HUES64 (cell line): ENCODE measurements at regions not wholly inside any gene's neighbourhood (a gene's known extent, or its start where the extent isn't known, plus 50 kb on each side); places are given as distances from the start of the nearest gene placed in this dataset.

ENCODE experiments used
- H3K27ac ChIP-seq: 2 replicates; pipeline ENCODE4 v1.7.0; 2013; ENCODE audit warnings: low read depth, low read length, inconsistent platforms
- H3K27me3 ChIP-seq: 2 replicates; pipeline ENCODE4 v1.6.1; 2013; ENCODE audit warnings: mild to moderate bottlenecking, low read length; ENCODE audit not compliant: insufficient read depth
- H3K36me3 ChIP-seq: 2 replicates; pipeline ENCODE4 v1.6.1; 2013; ENCODE audit warnings: mild to moderate bottlenecking, low read length; ENCODE audit not compliant: insufficient read depth
- H3K4me1 ChIP-seq: 2 replicates; pipeline ENCODE4 v1.6.1; 2013; ENCODE audit warnings: mild to moderate bottlenecking, low read length, moderate library complexity; ENCODE audit not compliant: insufficient read depth
- H3K4me3 ChIP-seq: 2 replicates; pipeline ENCODE4 v1.5.1; 2013; ENCODE audit warnings: mild to moderate bottlenecking, low read length, moderate library complexity
- H3K9ac ChIP-seq: 2 replicates; pipeline ENCODE4 v1.6.1; 2013; ENCODE audit warnings: mild to moderate bottlenecking, low read depth, low read length
- H3K9me3 ChIP-seq: 2 replicates; pipeline ENCODE4 v1.6.1; 2013; ENCODE audit warnings: low read depth, low read length; ENCODE audit not compliant: insufficient read depth
- WGBS: fragments of 150-250, 120-280 bp; methylation state at CpG from one replicate; pipeline ENCODE4 v1.1.7; 2013; ENCODE audit warnings: missing lambda C conversion rate; 5-methylcytosine and 5-hydroxymethylcytosine counted together

DNA sequence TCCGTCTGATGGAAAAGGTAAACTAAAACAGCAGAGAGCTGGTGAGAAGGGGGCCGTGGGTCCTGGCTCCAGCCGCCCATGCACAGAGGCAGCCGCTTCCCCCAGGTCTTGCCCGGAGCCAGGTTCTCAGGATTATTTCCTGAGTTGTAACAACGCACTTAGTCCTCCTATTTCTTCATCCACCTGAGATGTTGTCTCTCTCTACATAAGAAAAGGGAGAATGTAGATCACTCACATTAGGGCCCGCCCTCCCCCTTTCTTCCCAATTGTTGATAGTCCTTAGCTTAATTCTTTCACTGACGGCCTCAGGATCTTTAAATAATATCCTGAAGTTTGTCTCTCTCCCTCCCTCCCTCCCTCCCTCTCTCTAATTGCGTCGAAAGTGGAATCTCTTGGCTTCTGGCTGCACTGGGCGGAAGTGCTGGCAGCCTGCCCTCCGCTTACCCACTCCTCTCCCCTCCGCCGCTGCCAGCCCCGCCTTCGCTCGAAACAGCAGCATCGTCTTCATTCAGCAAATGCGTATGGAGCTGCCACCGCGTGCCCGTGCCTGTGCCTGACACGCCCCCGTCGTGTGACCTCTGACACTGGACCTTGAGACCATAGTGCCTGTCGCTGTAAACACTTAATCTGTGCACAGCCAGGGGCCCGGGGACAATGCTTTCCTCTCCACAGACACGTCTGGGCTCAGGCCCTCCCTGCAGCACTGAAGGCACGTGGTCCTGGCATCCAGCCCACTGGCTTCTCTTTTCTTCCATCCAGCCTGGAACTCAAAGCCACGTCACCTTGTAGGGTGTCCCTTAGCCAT is 174.5 kb upstream of the PPP2R2D start:
- no peak overlapping the region for H3K27ac ChIP-seq
- peaks cover 10% of the 10 kb centered on the region; the same call in 1 of the 2 replicates for H3K27me3 ChIP-seq
- no peaks in the 10 kb centered on the region for H3K36me3 ChIP-seq
- no peak overlapping the region for H3K4me3 ChIP-seq
- H3K9ac ChIP-seq: no peak overlapping the region
- no peaks in the 10 kb centered on the region for H3K9me3 ChIP-seq
- H3K4me1 ChIP-seq: peaks cover 5% of the 10 kb centered on the region; the same call in 1 of the 2 replicates
- WGBS: 22% methylated on average over 30 of the region's 30 CpGs

DNA sequence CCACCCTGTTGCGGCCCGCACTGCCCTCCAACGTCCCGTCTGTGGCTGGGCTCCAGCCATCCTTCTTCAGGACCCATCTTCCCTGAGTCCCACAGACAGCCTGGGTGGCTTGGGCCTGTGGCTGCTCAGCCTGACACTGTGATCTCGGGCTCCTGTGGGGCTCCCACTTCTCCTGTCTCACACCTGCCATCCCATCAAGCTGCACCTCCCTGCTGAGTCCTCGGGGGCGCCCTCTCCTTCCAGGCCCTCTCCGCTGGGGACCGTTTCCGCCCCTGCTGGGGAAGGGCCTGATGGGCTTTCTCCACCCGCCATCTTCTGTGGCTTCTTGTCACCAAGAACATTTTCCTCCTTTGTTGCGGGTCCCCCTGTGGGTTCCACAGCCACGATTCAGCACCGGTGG is 173.8 kb upstream of the PPP2R2D start:
- no peak overlapping the region for H3K4me3 ChIP-seq
- peaks cover 10% of the 10 kb centered on the region; the same call in 1 of the 2 replicates for H3K27me3 ChIP-seq
- no peaks in the 10 kb centered on the region for H3K36me3 ChIP-seq
- no peak overlapping the region for H3K27ac ChIP-seq
- H3K4me1 ChIP-seq: peaks cover 5% of the 10 kb centered on the region; the same call in 1 of the 2 replicates
- H3K9ac ChIP-seq: no peak overlapping the region
- H3K9me3 ChIP-seq: no peaks in the 10 kb centered on the region
- whole genome bisulfite sequencing: 82% methylated on average over 14 of the region's 14 CpGs

DNA sequence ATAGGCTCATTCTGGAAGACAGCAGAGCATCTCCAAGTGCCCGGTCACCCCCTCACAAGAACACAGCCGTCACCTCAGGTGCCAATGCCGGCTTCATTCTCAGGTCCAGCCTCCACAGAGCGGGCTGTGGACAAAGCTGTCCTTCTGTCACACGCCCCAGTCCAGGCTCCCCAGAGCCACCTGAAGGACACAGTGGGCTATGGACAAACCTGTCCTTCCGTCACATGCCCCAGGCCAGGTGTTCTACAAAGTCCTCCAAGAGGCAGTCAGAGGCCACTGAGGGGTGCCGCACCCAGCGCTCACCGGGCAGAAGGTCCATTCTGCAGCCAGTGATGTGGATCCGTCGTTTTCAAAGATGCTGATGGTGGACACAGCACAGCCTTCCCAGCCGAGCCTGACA is 173.2 kb upstream of the PPP2R2D start:
- WGBS: 94% methylated on average over 12 of the region's 12 CpGs

DNA sequence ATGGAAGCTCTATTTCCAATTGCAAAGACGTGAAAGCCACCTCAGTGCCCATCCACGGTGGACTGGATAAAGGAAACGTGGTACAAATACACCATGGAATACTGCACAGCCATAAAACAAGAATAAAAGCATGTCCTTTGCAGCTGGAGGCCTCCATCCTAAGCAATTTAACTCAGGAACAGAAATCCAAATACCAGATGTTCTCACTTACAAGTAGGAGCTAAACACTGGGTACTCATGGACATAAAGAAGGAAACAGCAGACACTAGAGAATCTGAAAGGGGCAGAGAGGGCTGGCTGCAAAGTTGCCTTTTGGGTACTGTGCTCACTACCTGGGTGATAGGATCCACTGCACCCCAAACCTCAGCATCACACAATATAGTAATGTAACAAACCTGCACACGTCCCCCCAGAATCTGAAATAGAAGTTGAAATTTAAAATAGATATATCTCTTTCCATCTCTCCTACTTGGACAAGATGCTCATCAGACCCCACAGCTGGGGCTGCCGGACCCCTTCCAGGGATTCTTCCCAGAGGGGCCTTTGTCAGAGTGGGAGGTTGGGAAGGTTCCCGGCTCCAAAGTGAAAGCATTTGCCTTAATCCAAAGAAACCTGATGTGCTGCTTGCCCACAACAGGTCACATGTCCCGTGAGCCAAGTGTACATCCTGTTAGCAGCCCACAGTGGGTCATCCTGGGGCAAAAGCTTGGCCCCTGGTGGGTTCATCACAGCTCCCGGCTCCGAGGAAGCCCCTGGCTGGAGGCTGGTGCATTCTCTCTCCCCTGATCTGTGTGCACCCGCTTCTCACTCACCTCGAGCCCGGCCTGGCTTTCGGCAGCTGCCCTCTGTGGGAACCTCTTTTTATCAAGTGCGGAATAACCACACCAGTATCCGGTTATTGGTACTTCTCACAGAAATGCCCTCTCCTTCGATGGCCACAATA is 172.3 kb upstream of the PPP2R2D start:
- H3K36me3 ChIP-seq: no peaks in the 10 kb centered on the region
- H3K9me3 ChIP-seq: no peaks in the 10 kb centered on the region
- 89% methylated on average over 15 of the region's 16 CpGs for WGBS
- H3K4me1 ChIP-seq: peaks cover 5% of the 10 kb centered on the region; the same call in 1 of the 2 replicates
- no peak overlapping the region for H3K27ac ChIP-seq
- H3K4me3 ChIP-seq: no peak overlapping the region
- peaks cover 10% of the 10 kb centered on the region; the same call in 1 of the 2 replicates for H3K27me3 ChIP-seq
- H3K9ac ChIP-seq: no peak overlapping the region

More for the DNA sequence above, 173.2 kb upstream of the PPP2R2D start:
- Histone ChIP-seq H3K36me3 (no peaks in the 10 kb centered on the region), H3K27me3 (peaks cover 10% of the 10 kb centered on the region; the same call in 1 of the 2 replicates), H3K4me1 (peaks cover 5% of the 10 kb centered on the region; the same call in 1 of the 2 replicates), H3K27ac (no peak overlapping the region), H3K9ac (no peak overlapping the region), H3K9me3 (no peaks in the 10 kb centered on the region), H3K4me3 (no peak overlapping the region)

DNA sequence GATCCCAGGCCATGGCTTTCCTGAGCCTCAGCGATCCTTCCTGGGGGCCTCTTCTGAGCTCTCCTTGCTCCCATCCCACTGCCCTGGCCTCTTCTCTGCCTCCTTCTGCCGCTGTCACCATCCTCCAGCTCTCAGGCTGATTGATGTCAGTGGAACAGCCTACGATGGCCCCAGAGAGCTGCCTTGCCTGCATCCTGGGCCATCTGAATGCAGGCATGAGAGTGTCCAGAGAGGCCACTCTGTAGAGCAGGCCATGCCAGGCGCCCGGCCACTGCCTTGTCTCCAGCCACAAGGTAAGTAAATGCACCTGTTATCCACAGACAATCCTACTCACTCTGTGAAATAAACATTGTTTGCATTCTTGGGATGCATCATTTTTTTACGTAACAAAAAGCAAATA is 171.4 kb upstream of the PPP2R2D start:
- H3K36me3 ChIP-seq: no peaks in the 10 kb centered on the region
- peaks cover 5% of the 10 kb centered on the region; the same call in 1 of the 2 replicates for H3K4me1 ChIP-seq
- WGBS: 89% methylated on average over 6 of the region's 6 CpGs
- H3K9me3 ChIP-seq: no peaks in the 10 kb centered on the region
- no peak overlapping the region for H3K9ac ChIP-seq
- no peak overlapping the region for H3K27ac ChIP-seq
- peaks cover 10% of the 10 kb centered on the region; the same call in 1 of the 2 replicates for H3K27me3 ChIP-seq
- H3K4me3 ChIP-seq: no peak overlapping the region

DNA sequence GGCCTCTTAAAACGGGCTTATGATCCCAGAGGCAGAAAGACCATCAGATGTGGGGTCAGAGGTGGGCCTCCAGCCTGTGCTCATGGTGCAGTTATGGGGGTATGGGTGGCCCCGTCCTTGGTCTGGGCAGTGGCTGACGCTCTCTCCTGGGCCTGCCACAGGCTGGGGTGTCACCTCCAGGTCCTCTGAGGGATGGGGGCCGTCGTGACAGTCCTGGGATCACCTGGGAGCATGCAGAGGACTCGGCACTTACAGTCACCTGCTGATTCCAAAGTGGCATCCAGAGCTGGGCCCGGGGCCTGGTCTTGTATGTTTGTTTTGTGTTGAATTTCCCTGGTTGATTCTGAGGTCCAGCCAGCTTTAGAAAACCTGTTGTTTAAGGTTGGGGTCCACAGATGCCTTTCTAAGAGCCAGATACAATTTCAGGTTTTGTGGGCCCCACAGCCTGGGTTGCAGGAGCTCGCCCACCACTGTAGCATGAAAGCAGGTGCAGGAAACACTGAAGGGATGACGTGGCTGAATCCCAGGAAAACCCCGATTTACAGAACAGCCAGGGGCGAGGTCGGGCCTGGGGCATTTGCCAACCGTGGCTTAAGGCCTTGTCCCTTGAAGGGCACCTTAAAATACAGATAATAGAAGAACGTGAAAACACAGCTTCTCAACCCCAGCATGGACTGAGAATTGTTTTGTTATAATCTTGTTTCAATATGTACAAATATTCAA is 170.7 kb upstream of the PPP2R2D start:
- H3K4me1 ChIP-seq: peaks cover 5% of the 10 kb centered on the region; the same call in 1 of the 2 replicates
- H3K27ac ChIP-seq: no peak overlapping the region
- H3K9me3 ChIP-seq: no peaks in the 10 kb centered on the region
- no peak overlapping the region for H3K9ac ChIP-seq
- H3K27me3 ChIP-seq: peaks cover 10% of the 10 kb centered on the region; the same call in 1 of the 2 replicates
- no peaks in the 10 kb centered on the region for H3K36me3 ChIP-seq
- no peak overlapping the region for H3K4me3 ChIP-seq
- 90% methylated on average over 14 of the region's 14 CpGs for WGBS

DNA sequence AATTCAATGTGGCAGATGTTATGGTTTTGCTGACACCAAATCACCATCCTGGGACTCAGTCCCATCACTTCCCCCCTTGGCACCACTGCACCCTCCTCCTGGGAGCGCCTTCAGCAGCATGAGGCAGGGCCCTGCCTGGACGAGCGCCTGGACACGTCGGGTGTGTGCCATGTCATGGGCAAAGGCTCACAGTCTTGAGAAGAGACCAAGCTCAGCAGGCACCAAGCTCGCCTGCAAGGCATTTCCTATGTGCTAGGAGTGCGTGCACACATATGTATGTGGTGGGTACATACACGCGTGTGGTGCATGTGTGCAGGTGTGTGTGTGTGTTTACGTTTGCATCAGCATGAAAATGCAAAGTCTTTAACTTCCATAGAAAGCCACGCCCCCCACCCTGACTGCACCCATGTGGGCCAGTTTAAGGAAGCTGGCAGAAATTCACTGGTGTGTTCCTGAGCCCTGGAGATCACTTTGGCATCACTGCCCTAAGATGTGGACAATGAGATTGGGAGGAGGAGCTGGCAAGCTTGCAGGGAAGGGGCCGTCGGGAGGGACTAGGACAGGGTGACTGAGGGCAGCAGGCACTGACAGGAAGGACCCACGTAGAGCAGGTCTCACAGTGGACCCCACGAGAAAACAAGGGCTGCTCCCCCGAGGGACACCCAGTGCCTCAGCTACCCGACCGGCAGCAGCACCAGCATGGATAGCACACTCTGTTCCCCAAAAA is 169.9 kb upstream of the PPP2R2D start:
- Histone ChIP-seq H3K27ac (no peak overlapping the region), H3K36me3 (no peaks in the 10 kb centered on the region), H3K9me3 (no peaks in the 10 kb centered on the region), H3K27me3 (peaks cover 10% of the 10 kb centered on the region; the same call in 1 of the 2 replicates), H3K4me3 (no peak overlapping the region), H3K9ac (no peak overlapping the region), H3K4me1 (peaks cover 2% of the 10 kb centered on the region; the same call in 1 of the 2 replicates)
- 93% methylated on average over 18 of the region's 18 CpGs for WGBS

DNA sequence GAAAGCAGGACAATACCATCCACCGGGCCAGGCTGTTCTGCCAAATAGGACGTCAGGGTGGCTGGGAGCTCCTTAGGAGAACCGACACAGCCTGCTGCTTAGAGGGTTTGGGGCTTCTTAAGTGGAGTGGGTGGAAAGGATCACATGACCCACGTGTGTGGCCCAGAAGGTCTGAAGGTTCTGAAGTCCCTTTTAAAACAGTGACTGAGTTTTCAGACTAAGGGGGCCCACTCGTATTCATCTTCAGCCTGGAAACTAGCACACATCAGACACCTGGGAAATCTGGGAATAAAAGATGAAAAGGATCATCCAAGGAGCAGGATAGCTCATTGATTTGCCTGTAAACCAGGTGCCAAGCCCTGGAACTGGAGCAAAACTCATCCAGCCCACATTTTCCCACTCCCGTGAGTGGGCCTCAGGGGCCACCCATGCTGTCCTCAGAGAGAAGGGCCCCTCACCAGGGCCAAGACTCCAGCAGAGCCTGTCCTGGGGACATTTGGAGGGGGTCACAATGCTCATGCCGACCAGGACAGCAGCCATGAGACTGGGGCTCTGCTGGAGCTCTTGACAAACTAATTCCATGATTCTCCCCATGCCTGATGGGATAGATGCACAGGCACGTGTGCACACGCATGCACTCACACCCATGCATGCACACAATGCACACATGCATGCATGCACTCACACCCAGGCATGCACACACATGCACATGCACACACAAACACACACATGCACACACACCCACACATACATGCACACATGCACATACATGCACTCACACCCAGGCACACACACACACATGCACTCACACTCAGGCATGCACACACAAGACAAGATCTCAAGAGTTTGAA is 168.8 kb upstream of the PPP2R2D start:
- Histone ChIP-seq H3K4me3 (no peak overlapping the region), H3K27ac (no peak overlapping the region)
- 94% methylated on average over 9 of the region's 9 CpGs for WGBS

DNA sequence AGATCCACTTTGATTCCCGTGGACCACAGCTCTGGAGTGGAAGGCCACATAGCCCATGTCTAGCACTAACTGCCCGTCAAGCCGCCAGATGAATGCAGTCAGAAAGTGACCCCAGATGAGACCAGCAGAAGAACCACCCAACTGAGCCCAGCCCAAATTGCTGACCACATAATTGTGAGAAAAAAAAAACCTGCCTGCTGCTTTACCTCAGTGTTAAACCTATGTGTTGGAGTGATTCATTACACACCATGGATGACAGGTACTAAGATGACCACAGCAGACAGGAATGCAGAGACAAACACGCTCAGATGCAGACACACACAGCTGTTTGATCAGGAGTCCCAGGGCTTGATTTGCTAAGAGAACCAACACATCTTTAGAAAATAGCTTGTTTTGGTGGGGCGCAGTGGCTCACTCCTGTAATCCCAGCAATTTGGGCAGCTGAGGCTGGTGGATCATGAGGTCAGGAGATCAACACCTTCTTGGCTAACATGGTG is 168.1 kb upstream of the PPP2R2D start:
- no peak overlapping the region for H3K27ac ChIP-seq
- no peak overlapping the region for H3K9ac ChIP-seq
- WGBS: 95% methylated on average over 5 of the region's 5 CpGs

More for the DNA sequence above, 168.8 kb upstream of the PPP2R2D start:
- peaks cover 7% of the 10 kb centered on the region; the same call in 1 of the 2 replicates for H3K27me3 ChIP-seq
- H3K9me3 ChIP-seq: no peaks in the 10 kb centered on the region
- H3K9ac ChIP-seq: no peak overlapping the region
- H3K36me3 ChIP-seq: no peaks in the 10 kb centered on the region
- H3K4me1 ChIP-seq: no peaks in the 10 kb centered on the region

More for the DNA sequence above, 168.1 kb upstream of the PPP2R2D start:
- Histone ChIP-seq H3K4me1 (no peaks in the 10 kb centered on the region), H3K27me3 (no peaks in the 10 kb centered on the region), H3K4me3 (no peak overlapping the region), H3K36me3 (no peaks in the 10 kb centered on the region), H3K9me3 (no peaks in the 10 kb centered on the region)
